ENCODE measurements at regions not wholly inside any gene's neighbourhood (a gene's known extent, or its start where the extent isn't known, plus 50 kb on each side); places are given as distances from the start of the nearest gene placed in this dataset.
"Not testable (repeated sequence)": the region's sequence is repeated elsewhere in the genome, so short reads cannot be mapped to it uniquely, and the experiment has no call there.

- TF ChIP-seq CTCF (IDR thresholded peaks at IDR 0.05; ENCODE audit: extremely low read depth, missing control alignments): no peak
- no peak for DNase-seq (ENCODE audit: low spot score)
Observed at GRCh38 chr3:56935811-56936210, 124.7 kb upstream of the SPATA12 start.

- not testable (repeated sequence) for DNase-seq (ENCODE audit: low spot score)
Observed at GRCh38 chr3:56934481-56934880, 126.0 kb upstream of the SPATA12 start.

- DNase-seq (ENCODE audit: low spot score): no peak
- TF ChIP-seq CTCF (IDR thresholded peaks at IDR 0.05; ENCODE audit: extremely low read depth, missing control alignments): no peak
Observed at GRCh38 chr3:56933803-56934202, 126.7 kb upstream of the SPATA12 start.

DNA sequence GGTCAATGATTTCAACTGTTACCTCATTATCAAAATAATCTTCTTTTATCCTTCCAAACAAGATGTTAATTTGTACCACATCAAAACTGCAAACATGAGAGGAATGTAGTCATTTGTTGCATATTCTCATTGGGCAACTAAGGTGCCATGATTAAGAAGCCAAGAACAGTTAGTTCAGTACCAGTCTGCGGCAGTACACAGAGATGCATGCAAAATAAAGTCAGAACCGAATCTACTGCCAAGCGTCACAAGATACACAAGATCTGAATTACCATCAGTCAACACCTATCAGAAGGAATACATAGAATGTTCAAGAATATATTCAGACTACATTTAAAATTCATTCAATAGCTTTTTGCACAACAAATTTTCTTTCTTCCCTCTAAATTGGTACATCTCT is 127.6 kb upstream of the SPATA12 start:
- no peak for TF ChIP-seq CTCF (IDR thresholded peaks at IDR 0.05; ENCODE audit: extremely low read depth, missing control alignments)
- no peak for DNase-seq (ENCODE audit: low spot score)

GRCh38 chr3:56931836-56932235 is 128.6 kb upstream of the SPATA12 start:
- no peak for TF ChIP-seq CTCF (IDR thresholded peaks at IDR 0.05; ENCODE audit: extremely low read depth, missing control alignments)
- no peak for DNase-seq (ENCODE audit: low spot score)

DNA sequence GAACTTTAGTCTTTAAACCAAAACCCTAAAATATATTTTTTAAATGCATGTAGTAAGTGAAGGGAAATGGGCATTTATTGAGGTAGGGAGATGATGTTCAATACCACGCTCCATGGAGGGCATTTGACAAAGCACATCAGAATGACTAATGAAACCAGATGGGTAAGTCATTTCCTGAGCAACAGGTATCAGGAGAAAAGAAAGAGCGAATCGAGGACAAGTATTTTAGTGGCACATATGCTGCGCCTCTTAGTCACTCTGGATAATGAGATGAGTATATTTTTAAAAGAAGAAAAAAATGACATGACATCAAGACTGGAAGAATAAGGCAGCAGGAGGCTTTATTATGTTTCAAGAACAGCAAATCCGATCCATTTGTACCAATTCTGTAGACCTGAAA is 129.0 kb upstream of the ARHGEF3 start:
- TF ChIP-seq CTCF (IDR thresholded peaks at IDR 0.05; ENCODE audit: extremely low read depth, missing control alignments): no peak
- DNase-seq (ENCODE audit: low spot score): no peak

GRCh38 chr3:56929809-56930615 is 128.3 kb upstream of the ARHGEF3 start:
- no peak for TF ChIP-seq CTCF (IDR thresholded peaks at IDR 0.05; ENCODE audit: extremely low read depth, missing control alignments)
- no peak for DNase-seq (ENCODE audit: low spot score)
